CD4-positive, alpha-beta T cell (primary cell): ENCODE measurements at regions not wholly inside any gene's neighbourhood (a gene's known extent, or its start where the extent isn't known, plus 50 kb on each side); places are given as distances from the start of the nearest gene placed in this dataset.

Experiments
- ATAC-seq: fragments of 200-7000 bp; cut with Tn5 transposase; one replicate; pipeline ENCODE4 v1.10.0; 2022; ENCODE audit warnings: mild to moderate bottlenecking; ENCODE audit not compliant: poor library complexity
- CTCF ChIA-PET: fragments of 350-600 bp; sonication (Branson Sonifier 250); formaldehyde crosslinking; loops from one replicate; lab custom pipeline; 2021; ENCODE audit warnings: antibody characterized with exemption, inconsistent platforms; lab: Charles Lee
- POLR2A ChIA-PET: fragments of 350-600 bp; sonication (Branson Sonifier 250); formaldehyde crosslinking; loops from one replicate; lab custom pipeline; 2021; ENCODE audit warnings: antibody characterized with exemption, inconsistent platforms; lab: Charles Lee
- DNase-seq, 14 experiments: peaks; one replicate each; pipeline ENCODE4 v3.0.0-alpha.2; 2013 to 2020; ENCODE audit warnings: mixed read lengths in 2 of 14
- H3K27ac ChIP-seq, 2 donors: one replicate each; pipeline versions ENCODE4 v1.5.1 to v1.7.0; 2013; ENCODE audit warnings: low read length in 2 of 2, low read depth in 1 of 2, mild to moderate bottlenecking in 1 of 2
- H3K27me3 ChIP-seq, 2 experiments: 1 replicate in 1 of 2; 2 replicates in 1 of 2; pipeline versions ENCODE4 v1.6.1 to v1.7.0; 2013; ENCODE audit warnings: low read length in 2 of 2, control low read depth in 1 of 2, mild to moderate bottlenecking in 1 of 2, moderate library complexity in 1 of 2; ENCODE audit not compliant: insufficient read depth in 2 of 2, control insufficient read depth in 1 of 2
- H3K36me3 ChIP-seq: one replicate; pipeline ENCODE4 v1.6.1; 2013; ENCODE audit warnings: low read length, control low read depth; ENCODE audit not compliant: insufficient read depth
- H3K4me1 ChIP-seq: one replicate; pipeline ENCODE4 v1.6.1; 2013; ENCODE audit warnings: low read length, control low read depth; ENCODE audit not compliant: insufficient read depth
- H3K4me3 ChIP-seq: one replicate; pipeline ENCODE4 v1.5.1; 2013; ENCODE audit warnings: mild to moderate bottlenecking, low read length, moderate library complexity
- H3K9me3 ChIP-seq, 2 experiments: 1 replicate in 1 of 2; 2 replicates in 1 of 2; pipeline versions ENCODE4 v1.6.1 to v1.7.0; 2013; ENCODE audit warnings: low read length in 2 of 2, mild to moderate bottlenecking in 2 of 2, control low read depth in 1 of 2, moderate library complexity in 1 of 2; ENCODE audit not compliant: control insufficient read depth in 1 of 2, insufficient read depth in 1 of 2
- H3K27ac Mint-ChIP-seq: one replicate; pipeline ENCODE4 v1.8.0; 2020; ENCODE audit warnings: mixed read lengths
- H3K27me3 Mint-ChIP-seq: one replicate; pipeline ENCODE4 v1.8.0; 2021; ENCODE audit warnings: mixed read lengths
- H3K36me3 Mint-ChIP-seq: one replicate; pipeline ENCODE4 v1.8.0; 2021; ENCODE audit warnings: low read depth, mixed read lengths
- H3K4me1 Mint-ChIP-seq: one replicate; pipeline ENCODE4 v1.8.0; 2021; ENCODE audit warnings: low read depth, mixed read lengths
- H3K4me3 Mint-ChIP-seq: one replicate; pipeline ENCODE4 v1.8.0; 2020; ENCODE audit warnings: mild to moderate bottlenecking, mixed read lengths
- H3K9me3 Mint-ChIP-seq: one replicate; pipeline ENCODE4 v1.8.0; 2020; ENCODE audit warnings: mixed read lengths
- CTCF ChIP-seq: fragments of 200-600 bp; IDR thresholded peaks from one replicate; pipeline ENCODE4 v1.8.0; 2022; ENCODE audit warnings: antibody characterized with exemption, mild to moderate bottlenecking
- intact Hi-C, 2 experiments: fragments of 100-400 bp; cut with DNase I in 1 of 2; cut with micrococcal nuclease in 1 of 2; formaldehyde crosslinking; loops; one replicate each; pipeline versions ENCODE4 v1.15.1 to v1.9.0; 2023 to 2025; cut with DNase I, micrococcal nuclease

DNA sequence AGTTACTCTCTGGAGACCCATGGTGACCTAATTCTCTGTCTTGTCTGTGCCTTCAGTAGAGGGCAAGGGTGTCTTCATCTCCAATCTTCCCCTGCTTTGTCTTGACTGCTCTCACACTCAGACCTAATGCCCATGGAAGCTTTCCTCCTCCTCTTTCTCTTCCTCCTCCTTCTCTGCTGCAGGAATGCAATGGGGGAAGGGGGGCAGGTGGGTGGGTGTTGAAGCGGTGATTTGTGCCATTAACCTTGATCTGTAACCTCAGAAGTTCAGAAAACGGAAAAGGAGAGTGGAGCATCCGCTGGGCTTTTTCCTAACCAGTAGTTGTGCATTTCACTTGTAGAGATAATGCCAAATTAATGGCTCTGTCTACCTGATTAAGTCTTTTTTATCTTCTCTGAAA is 172.3 kb upstream of the CDH11 start:
- no peak for TF ChIP-seq CTCF
- Mint-ChIP-seq H3K27ac (no peak overlapping the region), H3K4me1 (no peaks in the 10 kb centered on the region), H3K4me3 (no peak overlapping the region), H3K9me3 (peaks cover 7% of the 10 kb centered on the region), H3K36me3 (no peaks in the 10 kb centered on the region), H3K27me3 (no peaks in the 10 kb centered on the region)
- DNase-seq = no peak
- no peak for ATAC-seq
- ChIA-PET POLR2A (no interaction called here), CTCF (no interaction called here)
- H3K27ac ChIP-seq = no peak overlapping the region
- H3K36me3 ChIP-seq = no peaks in the 10 kb centered on the region
- no peaks in the 10 kb centered on the region for H3K27me3 ChIP-seq
- peaks cover 0 to 5% of the 10 kb centered on the region in 2 experiments for H3K9me3 ChIP-seq
- no peak overlapping the region for H3K4me3 ChIP-seq
- no peaks in the 10 kb centered on the region for H3K4me1 ChIP-seq
- intact Hi-C loops = no loop called here

GRCh38 chr16:65289022-65289421 is 167.2 kb upstream of the CDH11 start:
- intact Hi-C loops = no loop called here
- no peaks in the 10 kb centered on the region for H3K36me3 Mint-ChIP-seq
- DNase-seq (no peak), ATAC-seq (no peak)
- no peaks in the 10 kb centered on the region for H3K4me1 Mint-ChIP-seq
- no peak overlapping the region for H3K27ac ChIP-seq
- TF ChIP-seq CTCF = no peak
- no peaks in the 10 kb centered on the region for H3K27me3 ChIP-seq
- POLR2A ChIA-PET = no interaction called here
- H3K9me3 Mint-ChIP-seq = peaks cover 5% of the 10 kb centered on the region
- H3K9me3 ChIP-seq = no peaks in the 10 kb centered on the region
- H3K27ac Mint-ChIP-seq = no peak overlapping the region
- CTCF ChIA-PET = no interaction called here
- H3K4me3 ChIP-seq = no peak overlapping the region
- no peaks in the 10 kb centered on the region for H3K36me3 ChIP-seq
- H3K4me1 ChIP-seq = no peaks in the 10 kb centered on the region
- H3K4me3 Mint-ChIP-seq = no peak overlapping the region
- no peaks in the 10 kb centered on the region for H3K27me3 Mint-ChIP-seq

- no peak for ATAC-seq
- intact Hi-C loops = no loop called here
- no peaks in the 10 kb centered on the region for H3K36me3 Mint-ChIP-seq
- H3K4me1 ChIP-seq = no peaks in the 10 kb centered on the region
- H3K9me3 Mint-ChIP-seq = peaks cover 3% of the 10 kb centered on the region
- H3K4me3 ChIP-seq = no peak overlapping the region
- no peak for DNase-seq
- no peaks in the 10 kb centered on the region for H3K27me3 ChIP-seq
- POLR2A ChIA-PET = no interaction called here
- H3K4me1 Mint-ChIP-seq = no peaks in the 10 kb centered on the region
- no peak overlapping the region for H3K27ac Mint-ChIP-seq
- no peak for TF ChIP-seq CTCF
- H3K27ac ChIP-seq = no peak overlapping the region
- CTCF ChIA-PET = no interaction called here
- H3K4me3 Mint-ChIP-seq = no peak overlapping the region
- H3K36me3 ChIP-seq = no peaks in the 10 kb centered on the region
- no peaks in the 10 kb centered on the region for H3K27me3 Mint-ChIP-seq
- H3K9me3 ChIP-seq = peaks cover 0 to 6% of the 10 kb centered on the region in 2 experiments
Measured at GRCh38 chr16:65287307-65287706, 165.4 kb upstream of the CDH11 start.
